HS-5 (cell line): ENCODE measurements at regions not wholly inside any gene's neighbourhood (a gene's known extent, or its start where the extent isn't known, plus 50 kb on each side); places are given as distances from the start of the nearest gene placed in this dataset.
A peak's percentile ranks its signal among the peaks of the same experiment; 100 is the strongest.
"Not testable (repeated sequence)": the region's sequence is repeated elsewhere in the genome, so short reads cannot be mapped to it uniquely, and the experiment has no call there.

Source experiments
- DNase-seq: peaks from one replicate; pipeline ENCODE4 v3.0.0-alpha.2; 2012; ENCODE audit warnings: low read depth

- no peak for DNase-seq
These were observed 128.6 kb downstream of the RGPD3 start for GRCh38 chr2:106339609-106340008.

- DNase-seq: no peak
These were observed 129.1 kb downstream of the RGPD3 start for GRCh38 chr2:106339132-106339531.

GRCh38 chr2:106338043-106338442, 130.2 kb downstream of the RGPD3 start:
- no peak for DNase-seq

GRCh38 chr2:106336737-106337136, 131.5 kb downstream of the RGPD3 start:
- DNase-seq: no peak

GRCh38 chr2:106336108-106336507, 132.1 kb downstream of the RGPD3 start:
- no peak for DNase-seq

- DNase-seq: no peak
These were observed 133.4 kb downstream of the RGPD3 start for GRCh38 chr2:106334802-106335201.

- DNase-seq: not testable (repeated sequence)
These were observed 134.8 kb downstream of the RGPD3 start for GRCh38 chr2:106333253-106333873.

- no peak for DNase-seq
These were observed 136.2 kb downstream of the RGPD3 start for GRCh38 chr2:106332054-106332453.

GRCh38 chr2:106330384-106331261, 136.5 kb upstream of the UXS1 start:
- DNase-seq: not testable (repeated sequence)

GRCh38 chr2:106323337-106324013, 129.4 kb upstream of the UXS1 start:
- DNase-seq: no peak

- no peak for DNase-seq
These were observed 128.2 kb upstream of the UXS1 start for GRCh38 chr2:106322281-106322680.

GRCh38 chr2:106320439-106320838, 126.3 kb upstream of the UXS1 start:
- DNase-seq: not testable (repeated sequence)

- DNase-seq: no peak
These were observed 122.8 kb upstream of the UXS1 start for GRCh38 chr2:106316915-106317314.

- DNase-seq: no peak
These were observed 120.3 kb upstream of the UXS1 start for GRCh38 chr2:106314444-106314843.

GRCh38 chr2:106311041-106311370, 116.9 kb upstream of the UXS1 start:
- DNase-seq: no peak

GRCh38 chr2:106307860-106308259, 113.8 kb upstream of the UXS1 start:
- no peak for DNase-seq

- no peak for DNase-seq
These were observed 112.3 kb upstream of the UXS1 start for GRCh38 chr2:106306387-106306786.

GRCh38 chr2:106304612-106305184, 110.6 kb upstream of the UXS1 start:
- no peak for DNase-seq

GRCh38 chr2:106299696-106300095, 105.6 kb upstream of the UXS1 start:
- no peak for DNase-seq

- DNase-seq: peak; percentile 14
These were observed 102.2 kb upstream of the UXS1 start for GRCh38 chr2:106296182-106296815.

GRCh38 chr2:106294182-106294581, 100.1 kb upstream of the UXS1 start:
- DNase-seq: no peak

- DNase-seq: no peak
These were observed 99.2 kb upstream of the UXS1 start for GRCh38 chr2:106293271-106293783.
